ENCODE measurements at regions not wholly inside any gene's neighbourhood (a gene's known extent, or its start where the extent isn't known, plus 50 kb on each side); places are given as distances from the start of the nearest gene placed in this dataset.

- H3K4me3 Mint-ChIP-seq (ENCODE audit: unreplicated experiment): no peak overlapping the region
- no peaks in the 10 kb centered on the region for H3K27me3 Mint-ChIP-seq (ENCODE audit: low read depth)
- H3K36me3 Mint-ChIP-seq (ENCODE audit: low read depth): peaks cover 6% of the 10 kb centered on the region
- peaks cover 20% of the 10 kb centered on the region for H3K4me1 Mint-ChIP-seq (ENCODE audit: low read depth)
- no peak for TF ChIP-seq CTCF (IDR thresholded peaks at IDR 0.05)
- H3K9me3 Mint-ChIP-seq (ENCODE audit: low read depth): no peaks in the 10 kb centered on the region
- no peak for DNase-seq (ENCODE audit: low spot score)
- no peak overlapping the region for H3K27ac Mint-ChIP-seq (ENCODE audit: unreplicated experiment)
Observed at GRCh38 chr9:2480255-2480837, 141.2 kb upstream of the VLDLR start.

GRCh38 chr9:2481216-2481615 lies 140.4 kb upstream of the VLDLR start:
- H3K36me3 Mint-ChIP-seq (ENCODE audit: low read depth): peaks cover 7% of the 10 kb centered on the region
- H3K27me3 Mint-ChIP-seq (ENCODE audit: low read depth): no peaks in the 10 kb centered on the region
- no peaks in the 10 kb centered on the region for H3K9me3 Mint-ChIP-seq (ENCODE audit: low read depth)
- no peak for TF ChIP-seq CTCF (IDR thresholded peaks at IDR 0.05)
- no peak for DNase-seq (ENCODE audit: low spot score)
- no peak overlapping the region for H3K27ac Mint-ChIP-seq (ENCODE audit: unreplicated experiment)
- H3K4me3 Mint-ChIP-seq (ENCODE audit: unreplicated experiment): no peak overlapping the region
- peaks cover 20% of the 10 kb centered on the region for H3K4me1 Mint-ChIP-seq (ENCODE audit: low read depth)

DNA sequence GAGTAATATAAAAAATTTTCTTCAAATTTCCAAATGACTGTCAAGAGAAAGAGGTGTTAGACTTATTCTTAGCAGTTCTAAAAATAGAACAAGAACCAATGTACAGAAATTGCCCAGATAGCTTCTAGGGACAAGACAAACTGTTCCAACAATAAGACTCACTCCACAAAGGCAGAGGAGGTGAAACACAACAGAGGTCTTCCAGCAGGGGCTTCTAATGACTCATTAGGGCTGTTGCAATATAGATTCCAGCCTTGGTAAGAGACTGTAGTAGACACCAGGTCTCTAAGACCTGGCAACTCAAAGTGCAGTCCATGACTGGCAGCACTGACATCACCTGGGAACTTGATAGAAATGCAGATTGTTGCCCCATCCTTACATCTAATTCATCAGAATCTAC lies 134.6 kb upstream of the VLDLR start:
- no peak overlapping the region for H3K4me3 Mint-ChIP-seq (ENCODE audit: unreplicated experiment)
- H3K36me3 Mint-ChIP-seq (ENCODE audit: low read depth): peaks cover 9% of the 10 kb centered on the region
- DNase-seq (ENCODE audit: low spot score): no peak
- H3K9me3 Mint-ChIP-seq (ENCODE audit: low read depth): no peaks in the 10 kb centered on the region
- H3K4me1 Mint-ChIP-seq (ENCODE audit: low read depth): peaks cover 10% of the 10 kb centered on the region
- TF ChIP-seq CTCF (IDR thresholded peaks at IDR 0.05): no peak
- no peak overlapping the region for H3K27ac Mint-ChIP-seq (ENCODE audit: unreplicated experiment)
- H3K27me3 Mint-ChIP-seq (ENCODE audit: low read depth): no peaks in the 10 kb centered on the region

- no peak overlapping the region for H3K27ac Mint-ChIP-seq (ENCODE audit: unreplicated experiment)
Observed at GRCh38 chr9:2489838-2490314, 131.7 kb upstream of the VLDLR start.

GRCh38 chr9:2492161-2492560 lies 129.4 kb upstream of the VLDLR start:
- no peak for TF ChIP-seq CTCF (IDR thresholded peaks at IDR 0.05)
- Mint-ChIP-seq H3K27me3 (ENCODE audit: low read depth) (no peaks in the 10 kb centered on the region), H3K27ac (ENCODE audit: unreplicated experiment) (no peak overlapping the region), H3K4me3 (ENCODE audit: unreplicated experiment) (no peak overlapping the region), H3K9me3 (ENCODE audit: low read depth) (no peaks in the 10 kb centered on the region), H3K4me1 (ENCODE audit: low read depth) (peaks cover 15% of the 10 kb centered on the region), H3K36me3 (ENCODE audit: low read depth) (peaks cover 8% of the 10 kb centered on the region)
- no peak for DNase-seq (ENCODE audit: low spot score)

More at GRCh38 chr9:2489838-2490314, 131.7 kb upstream of the VLDLR start:
- Mint-ChIP-seq H3K4me1 (ENCODE audit: low read depth) (peaks cover 17% of the 10 kb centered on the region), H3K27me3 (ENCODE audit: low read depth) (no peaks in the 10 kb centered on the region), H3K4me3 (ENCODE audit: unreplicated experiment) (no peak overlapping the region), H3K36me3 (ENCODE audit: low read depth) (peaks cover 8% of the 10 kb centered on the region), H3K9me3 (ENCODE audit: low read depth) (no peaks in the 10 kb centered on the region)
- DNase-seq (ENCODE audit: low spot score): no peak
- TF ChIP-seq CTCF (IDR thresholded peaks at IDR 0.05): no peak

All from chondrocyte (in vitro differentiated cells).